ENCODE measurements at regions not wholly inside any gene's neighbourhood (a gene's known extent, or its start where the extent isn't known, plus 50 kb on each side); places are given as distances from the start of the nearest gene placed in this dataset.
"Not testable (repeated sequence)": the region's sequence is repeated elsewhere in the genome, so short reads cannot be mapped to it uniquely, and the experiment has no call there.

GRCh38 chr3:193964517-193964880, 171.4 kb upstream of the HES1 start:
- DNase-seq (ENCODE audit: low read depth), result no peak
- H3K4me3 ChIP-seq (ENCODE audit: control insufficient read depth, low read depth, low read length), result no peak overlapping the region
- no peak for TF ChIP-seq CTCF (IDR thresholded peaks at IDR 0.05; ENCODE audit: control insufficient read depth, insufficient read depth, low read depth, low read length, missing control alignments)

- no peak overlapping the region for H3K4me3 ChIP-seq (ENCODE audit: control insufficient read depth, low read depth, low read length)
- no peak for TF ChIP-seq CTCF (IDR thresholded peaks at IDR 0.05; ENCODE audit: control insufficient read depth, insufficient read depth, low read depth, low read length, missing control alignments)
- no peak for DNase-seq (ENCODE audit: low read depth)
Observed at GRCh38 chr3:193968380-193968974, 167.5 kb upstream of the HES1 start.

GRCh38 chr3:193970131-193970772, 165.7 kb upstream of the HES1 start:
- DNase-seq (ENCODE audit: low read depth); H3K4me3 ChIP-seq (ENCODE audit: control insufficient read depth, low read depth, low read length): not testable (repeated sequence)

GRCh38 chr3:193970773-193971206, 165.2 kb upstream of the HES1 start:
- DNase-seq (ENCODE audit: low read depth), result no peak
- no peak overlapping the region for H3K4me3 ChIP-seq (ENCODE audit: control insufficient read depth, low read depth, low read length)
- no peak for TF ChIP-seq CTCF (IDR thresholded peaks at IDR 0.05; ENCODE audit: control insufficient read depth, insufficient read depth, low read depth, low read length, missing control alignments)

More at GRCh38 chr3:193970131-193970772, 165.7 kb upstream of the HES1 start:
- peak; percentile 56 for TF ChIP-seq CTCF (IDR thresholded peaks at IDR 0.05; ENCODE audit: control insufficient read depth, insufficient read depth, low read depth, low read length, missing control alignments)

GRCh38 chr3:193971261-193971751, 164.6 kb upstream of the HES1 start:
- no peak for TF ChIP-seq CTCF (IDR thresholded peaks at IDR 0.05; ENCODE audit: control insufficient read depth, insufficient read depth, low read depth, low read length, missing control alignments)
- no peak overlapping the region for H3K4me3 ChIP-seq (ENCODE audit: control insufficient read depth, low read depth, low read length)
- no peak for DNase-seq (ENCODE audit: low read depth)

- H3K4me3 ChIP-seq (ENCODE audit: control insufficient read depth, low read depth, low read length), result no peak overlapping the region
- TF ChIP-seq CTCF (IDR thresholded peaks at IDR 0.05; ENCODE audit: control insufficient read depth, insufficient read depth, low read depth, low read length, missing control alignments), result no peak
- DNase-seq (ENCODE audit: low read depth), result no peak
Observed at GRCh38 chr3:193971966-193972365, 164.0 kb upstream of the HES1 start.
